ENCODE measurements at regions not wholly inside any gene's neighbourhood (a gene's known extent, or its start where the extent isn't known, plus 50 kb on each side); places are given as distances from the start of the nearest gene placed in this dataset.

DNA sequence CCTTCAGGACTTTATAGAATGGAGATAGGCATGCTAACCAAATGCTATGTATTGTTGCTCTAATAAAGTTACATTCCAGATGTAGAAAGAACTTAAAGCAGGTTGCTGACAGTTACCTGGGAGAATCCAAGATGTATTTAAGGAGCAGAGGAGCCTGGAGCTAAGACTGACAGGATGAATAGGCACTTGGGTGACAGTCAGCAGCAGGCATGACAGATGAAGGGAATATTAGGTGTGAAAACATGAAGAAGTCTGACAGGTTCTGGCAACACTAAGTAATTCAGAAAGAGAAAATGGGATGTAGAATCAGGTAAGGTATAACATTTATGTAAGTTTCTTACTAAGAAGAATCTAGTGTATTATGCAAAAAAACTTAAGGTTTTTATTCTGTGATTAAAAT is 232.0 kb downstream of the DSC3 start:
- Histone ChIP-seq H3K4me3 (no peak overlapping the region), H3K27ac (no peak overlapping the region), H3K4me1 (no peaks in the 10 kb centered on the region), H3K4me2 (no peak overlapping the region), H3K9me3 (no peaks in the 10 kb centered on the region)
- ATAC-seq (no peak), FAIRE-seq (no peak), DNase-seq (ENCODE audit: low read depth in 1 of 2, low spot score in 1 of 2) (no peak)
- CTCF ChIA-PET, result no interaction called here
- TF ChIP-seq FOXS1 (CRISPR knock-in tag; IDR thresholded peaks at IDR 0.05) (no peak), HDAC2 (IDR thresholded peaks at IDR 0.05) (no peak), GATA3 (IDR thresholded peaks at IDR 0.05; ENCODE audit: borderline replicate concordance) (no peak), HOXA7 (CRISPR knock-in tag; IDR thresholded peaks at IDR 0.05) (no peak), NPAS2 (CRISPR knock-in tag; IDR thresholded peaks at IDR 0.05; ENCODE audit: borderline replicate concordance) (no peak), EHF (CRISPR knock-in tag; IDR thresholded peaks at IDR 0.05) (no peak), JUNB (IDR thresholded peaks at IDR 0.05) (no peak), HOXB13 (CRISPR knock-in tag; IDR thresholded peaks at IDR 0.05; ENCODE audit: low read depth) (no peak), RAD21 (conservative IDR thresholded peaks at IDR 0.05 in 1 of 2, IDR thresholded peaks at IDR 0.05 in 1 of 2) (no peak), MAZ (IDR thresholded peaks at IDR 0.05; ENCODE audit: borderline replicate concordance, low read depth, low read length) (no peak), HEYL (CRISPR knock-in tag; IDR thresholded peaks at IDR 0.05) (no peak), RNF2 (IDR thresholded peaks at IDR 0.05; ENCODE audit: borderline replicate concordance, low read depth) (no peak), CBX2 (IDR thresholded peaks at IDR 0.05; ENCODE audit: borderline replicate concordance, low read depth) (no peak), ZNF302 (CRISPR knock-in tag; IDR thresholded peaks at IDR 0.05) (no peak)
- TF ChIP-seq, protein P1, sequence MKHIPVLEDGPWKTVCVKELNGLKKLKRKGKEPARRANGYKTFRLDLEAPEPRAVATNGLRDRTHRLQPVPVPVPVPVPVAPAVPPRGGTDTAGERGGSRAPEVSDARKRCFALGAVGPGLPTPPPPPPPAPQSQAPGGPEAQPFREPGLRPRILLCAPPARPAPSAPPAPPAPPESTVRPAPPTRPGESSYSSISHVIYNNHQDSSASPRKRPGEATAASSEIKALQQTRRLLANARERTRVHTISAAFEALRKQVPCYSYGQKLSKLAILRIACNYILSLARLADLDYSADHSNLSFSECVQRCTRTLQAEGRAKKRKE (CRISPR knock-in tag; IDR thresholded peaks at IDR 0.05; ENCODE audit: low read depth), result no peak
- TF ChIP-seq, protein P2, sequence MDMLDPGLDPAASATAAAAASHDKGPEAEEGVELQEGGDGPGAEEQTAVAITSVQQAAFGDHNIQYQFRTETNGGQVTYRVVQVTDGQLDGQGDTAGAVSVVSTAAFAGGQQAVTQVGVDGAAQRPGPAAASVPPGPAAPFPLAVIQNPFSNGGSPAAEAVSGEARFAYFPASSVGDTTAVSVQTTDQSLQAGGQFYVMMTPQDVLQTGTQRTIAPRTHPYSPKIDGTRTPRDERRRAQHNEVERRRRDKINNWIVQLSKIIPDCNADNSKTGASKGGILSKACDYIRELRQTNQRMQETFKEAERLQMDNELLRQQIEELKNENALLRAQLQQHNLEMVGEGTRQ (IDR thresholded peaks at IDR 0.05), result no peak
- POLR2A ChIA-PET, result no interaction called here

DNA sequence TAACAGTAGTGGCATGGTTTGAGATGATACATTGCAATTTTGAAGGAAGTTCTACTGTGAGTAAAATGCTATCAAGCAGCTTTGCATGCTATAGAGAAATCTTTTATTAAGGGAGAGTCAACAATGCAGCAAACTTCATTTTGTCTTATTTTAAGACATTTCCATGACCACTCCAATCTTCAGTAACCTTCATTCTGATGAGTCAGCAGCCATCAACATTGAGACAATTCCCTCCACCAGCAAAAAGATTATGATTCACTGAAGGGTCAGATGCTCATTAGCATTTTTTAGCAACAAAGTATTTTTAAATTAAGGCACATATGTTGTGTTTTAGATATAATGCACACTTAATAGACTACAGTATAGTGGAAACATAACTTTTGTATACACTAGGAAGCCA is 235.7 kb downstream of the DSC3 start:
- POLR2A ChIA-PET, result no interaction called here
- no peak for DNase-seq (ENCODE audit: low read depth in 1 of 2, low spot score in 1 of 2)
- H3K4me2 ChIP-seq, result no peak overlapping the region
- H3K9me3 ChIP-seq, result no peaks in the 10 kb centered on the region
- H3K27ac ChIP-seq, result no peak overlapping the region
- H3K4me1 ChIP-seq, result no peaks in the 10 kb centered on the region
- no peak for ATAC-seq
- no peak overlapping the region for H3K4me3 ChIP-seq
- CTCF ChIA-PET, result no interaction called here
- TF ChIP-seq MAFK (IDR thresholded peaks at IDR 0.05; ENCODE audit: partially characterized antibody), result peak; percentile 43
- no peak for TF ChIP-seq CBX8 (IDR thresholded peaks at IDR 0.05)
- FAIRE-seq, result no peak

DNA sequence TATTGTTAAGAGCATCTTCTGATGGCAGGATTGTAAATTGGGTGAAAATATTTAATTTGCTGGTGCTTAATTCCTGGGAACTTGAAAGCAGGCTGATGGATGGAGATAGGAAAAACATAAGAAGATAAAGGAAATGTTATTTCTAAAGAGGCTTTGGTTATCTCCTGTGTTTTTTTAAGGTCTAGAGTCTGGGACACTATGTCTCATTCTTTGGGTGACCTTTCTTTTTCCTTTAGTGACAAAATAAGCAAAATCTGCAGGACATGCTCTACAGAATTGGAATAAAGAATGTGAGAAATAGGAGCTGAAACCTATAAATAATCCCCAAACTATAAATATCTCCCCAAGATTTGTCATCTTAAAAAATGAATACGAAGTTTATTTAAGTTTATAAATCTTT is 241.7 kb downstream of the DSC3 start:
- FAIRE-seq (no peak), ATAC-seq (no peak), DNase-seq (ENCODE audit: low read depth in 1 of 2, low spot score in 1 of 2) (no peak)
- POLR2A ChIA-PET, result no interaction called here
- Histone ChIP-seq H3K27ac (no peak overlapping the region), H3K4me1 (no peaks in the 10 kb centered on the region), H3K4me2 (no peak overlapping the region), H3K4me3 (no peak overlapping the region), H3K9me3 (no peaks in the 10 kb centered on the region)
- TF ChIP-seq JUNB (IDR thresholded peaks at IDR 0.05) (no peak), SREBF2 (IDR thresholded peaks at IDR 0.05) (no peak)
- CTCF ChIA-PET, result no interaction called here
- WGBS (ENCODE audit: missing lambda C conversion rate), result 0% methylated on average over 1 of the region's 1 CpG

DNA sequence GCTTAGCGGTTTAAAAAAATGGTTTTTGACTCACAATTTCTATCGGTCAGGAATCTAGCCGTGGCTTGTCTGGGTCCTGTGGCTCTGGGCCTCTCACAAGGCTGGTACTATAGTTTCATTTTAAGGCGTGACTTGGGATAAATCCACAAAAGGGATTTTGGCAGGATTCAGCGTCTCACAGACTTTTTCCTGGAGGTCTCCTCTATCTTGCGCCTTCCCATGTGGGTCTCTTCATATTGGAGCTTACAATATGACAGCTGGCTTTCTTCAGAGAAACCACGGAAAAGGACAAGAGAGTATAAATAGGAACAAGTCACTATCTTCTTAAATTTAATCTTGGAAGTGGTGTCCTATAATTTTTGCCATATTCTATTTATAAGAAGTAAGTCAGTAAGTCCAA is 250.5 kb downstream of the DSC3 start:
- DNase-seq (ENCODE audit: low read depth in 1 of 2, low spot score in 1 of 2), result no peak
- CTCF ChIA-PET, result no interaction called here
- H3K4me2 ChIP-seq, result no peak overlapping the region
- no peak overlapping the region for H3K4me3 ChIP-seq
- H3K9me3 ChIP-seq, result no peaks in the 10 kb centered on the region
- 12% methylated on average over 7 of the region's 7 CpGs for WGBS (ENCODE audit: missing lambda C conversion rate)
- no peak for FAIRE-seq
- ATAC-seq, result no peak
- H3K4me1 ChIP-seq, result no peaks in the 10 kb centered on the region
- H3K27ac ChIP-seq, result no peak overlapping the region
- POLR2A ChIA-PET, result no interaction called here
- no peak for TF ChIP-seq RCOR1 (IDR thresholded peaks at IDR 0.05; ENCODE audit: low read depth, low read length)
- TF ChIP-seq SREBF2 (IDR thresholded peaks at IDR 0.05), result no peak
- TF ChIP-seq, protein P1 (CRISPR knock-in tag; IDR thresholded peaks at IDR 0.05; ENCODE audit: low read depth), result no peak
- no peak for TF ChIP-seq RARB (CRISPR knock-in tag; IDR thresholded peaks at IDR 0.05)
- TF ChIP-seq CEBPB (IDR thresholded peaks at IDR 0.05), result no peak
- TF ChIP-seq, protein P3, sequence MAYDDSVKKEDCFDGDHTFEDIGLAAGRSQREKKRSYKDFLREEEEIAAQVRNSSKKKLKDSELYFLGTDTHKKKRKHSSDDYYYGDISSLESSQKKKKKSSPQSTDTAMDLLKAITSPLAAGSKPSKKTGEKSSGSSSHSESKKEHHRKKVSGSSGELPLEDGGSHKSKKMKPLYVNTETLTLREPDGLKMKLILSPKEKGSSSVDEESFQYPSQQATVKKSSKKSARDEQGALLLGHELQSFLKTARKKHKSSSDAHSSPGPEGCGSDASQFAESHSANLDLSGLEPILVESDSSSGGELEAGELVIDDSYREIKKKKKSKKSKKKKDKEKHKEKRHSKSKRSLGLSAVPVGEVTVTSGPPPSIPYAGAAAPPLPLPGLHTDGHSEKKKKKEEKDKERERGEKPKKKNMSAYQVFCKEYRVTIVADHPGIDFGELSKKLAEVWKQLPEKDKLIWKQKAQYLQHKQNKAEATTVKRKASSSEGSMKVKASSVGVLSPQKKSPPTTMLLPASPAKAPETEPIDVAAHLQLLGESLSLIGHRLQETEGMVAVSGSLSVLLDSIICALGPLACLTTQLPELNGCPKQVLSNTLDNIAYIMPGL (CRISPR knock-in tag; IDR thresholded peaks at IDR 0.05; ENCODE audit: borderline replicate concordance), result no peak
- TF ChIP-seq ZFP36 (IDR thresholded peaks at IDR 0.05; ENCODE audit: borderline replicate concordance, partially characterized antibody), result no peak
- TF ChIP-seq, protein P4, sequence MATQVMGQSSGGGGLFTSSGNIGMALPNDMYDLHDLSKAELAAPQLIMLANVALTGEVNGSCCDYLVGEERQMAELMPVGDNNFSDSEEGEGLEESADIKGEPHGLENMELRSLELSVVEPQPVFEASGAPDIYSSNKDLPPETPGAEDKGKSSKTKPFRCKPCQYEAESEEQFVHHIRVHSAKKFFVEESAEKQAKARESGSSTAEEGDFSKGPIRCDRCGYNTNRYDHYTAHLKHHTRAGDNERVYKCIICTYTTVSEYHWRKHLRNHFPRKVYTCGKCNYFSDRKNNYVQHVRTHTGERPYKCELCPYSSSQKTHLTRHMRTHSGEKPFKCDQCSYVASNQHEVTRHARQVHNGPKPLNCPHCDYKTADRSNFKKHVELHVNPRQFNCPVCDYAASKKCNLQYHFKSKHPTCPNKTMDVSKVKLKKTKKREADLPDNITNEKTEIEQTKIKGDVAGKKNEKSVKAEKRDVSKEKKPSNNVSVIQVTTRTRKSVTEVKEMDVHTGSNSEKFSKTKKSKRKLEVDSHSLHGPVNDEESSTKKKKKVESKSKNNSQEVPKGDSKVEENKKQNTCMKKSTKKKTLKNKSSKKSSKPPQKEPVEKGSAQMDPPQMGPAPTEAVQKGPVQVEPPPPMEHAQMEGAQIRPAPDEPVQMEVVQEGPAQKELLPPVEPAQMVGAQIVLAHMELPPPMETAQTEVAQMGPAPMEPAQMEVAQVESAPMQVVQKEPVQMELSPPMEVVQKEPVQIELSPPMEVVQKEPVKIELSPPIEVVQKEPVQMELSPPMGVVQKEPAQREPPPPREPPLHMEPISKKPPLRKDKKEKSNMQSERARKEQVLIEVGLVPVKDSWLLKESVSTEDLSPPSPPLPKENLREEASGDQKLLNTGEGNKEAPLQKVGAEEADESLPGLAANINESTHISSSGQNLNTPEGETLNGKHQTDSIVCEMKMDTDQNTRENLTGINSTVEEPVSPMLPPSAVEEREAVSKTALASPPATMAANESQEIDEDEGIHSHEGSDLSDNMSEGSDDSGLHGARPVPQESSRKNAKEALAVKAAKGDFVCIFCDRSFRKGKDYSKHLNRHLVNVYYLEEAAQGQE (IDR thresholded peaks at IDR 0.05), result no peak
- no peak for TF ChIP-seq EHMT2 (IDR thresholded peaks at IDR 0.05; ENCODE audit: low read depth)
